ENCODE measurements at regions not wholly inside any gene's neighbourhood (a gene's known extent, or its start where the extent isn't known, plus 50 kb on each side); places are given as distances from the start of the nearest gene placed in this dataset.

DNA sequence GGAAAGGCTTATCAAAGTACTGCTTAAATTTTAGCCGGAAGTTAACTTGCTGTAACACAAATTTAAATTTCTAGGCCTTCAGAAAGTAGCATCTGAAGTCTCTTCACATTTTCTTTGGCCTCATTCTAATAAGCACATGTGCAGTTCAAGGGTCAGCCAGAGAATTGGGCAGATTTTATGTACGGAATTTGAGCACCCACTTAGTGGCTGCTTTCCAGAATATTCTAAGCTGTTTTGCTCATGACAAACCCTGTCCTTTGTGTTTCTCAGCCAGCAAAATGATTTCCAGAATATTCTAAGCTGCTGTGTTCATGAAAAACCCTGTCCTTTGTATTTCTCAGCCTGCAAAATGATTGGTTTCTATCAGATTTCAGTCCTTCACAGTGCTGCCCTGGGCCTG lies 225.0 kb upstream of the DOK6 start:
- no peak overlapping the region for H3K4me3 ChIP-seq (replicated peaks; ENCODE audit: low read depth, low read length)
- TF ChIP-seq, protein P1, sequence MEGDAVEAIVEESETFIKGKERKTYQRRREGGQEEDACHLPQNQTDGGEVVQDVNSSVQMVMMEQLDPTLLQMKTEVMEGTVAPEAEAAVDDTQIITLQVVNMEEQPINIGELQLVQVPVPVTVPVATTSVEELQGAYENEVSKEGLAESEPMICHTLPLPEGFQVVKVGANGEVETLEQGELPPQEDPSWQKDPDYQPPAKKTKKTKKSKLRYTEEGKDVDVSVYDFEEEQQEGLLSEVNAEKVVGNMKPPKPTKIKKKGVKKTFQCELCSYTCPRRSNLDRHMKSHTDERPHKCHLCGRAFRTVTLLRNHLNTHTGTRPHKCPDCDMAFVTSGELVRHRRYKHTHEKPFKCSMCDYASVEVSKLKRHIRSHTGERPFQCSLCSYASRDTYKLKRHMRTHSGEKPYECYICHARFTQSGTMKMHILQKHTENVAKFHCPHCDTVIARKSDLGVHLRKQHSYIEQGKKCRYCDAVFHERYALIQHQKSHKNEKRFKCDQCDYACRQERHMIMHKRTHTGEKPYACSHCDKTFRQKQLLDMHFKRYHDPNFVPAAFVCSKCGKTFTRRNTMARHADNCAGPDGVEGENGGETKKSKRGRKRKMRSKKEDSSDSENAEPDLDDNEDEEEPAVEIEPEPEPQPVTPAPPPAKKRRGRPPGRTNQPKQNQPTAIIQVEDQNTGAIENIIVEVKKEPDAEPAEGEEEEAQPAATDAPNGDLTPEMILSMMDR (IDR thresholded peaks at IDR 0.05; ENCODE audit: low read depth, low read length, missing control alignments): no peak
- DNase-seq (ENCODE audit: extremely low read depth, low read depth): no peak

DNA sequence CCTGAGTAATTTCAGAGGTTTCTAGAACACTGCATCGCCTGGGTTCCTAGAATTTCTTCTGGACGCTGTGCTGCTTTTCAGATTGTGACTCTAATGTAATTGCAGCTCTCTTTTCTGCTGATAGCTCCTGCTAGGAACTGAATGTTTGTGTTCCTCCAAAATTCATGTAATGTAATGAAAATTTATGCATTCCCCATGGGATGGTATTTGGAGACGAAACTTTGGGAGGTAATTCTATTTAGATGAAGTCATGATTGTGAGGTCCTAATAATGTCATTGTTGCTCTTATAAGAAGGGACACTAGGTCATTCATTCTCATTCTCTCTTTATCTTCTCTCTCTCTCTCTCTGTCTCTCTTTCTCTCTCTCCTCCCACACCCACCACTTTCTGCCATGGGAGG lies 223.9 kb upstream of the DOK6 start:
- TF ChIP-seq, protein P1 (IDR thresholded peaks at IDR 0.05; ENCODE audit: low read depth, low read length, missing control alignments): no peak
- H3K4me3 ChIP-seq (replicated peaks; ENCODE audit: low read depth, low read length): no peak overlapping the region
- DNase-seq (ENCODE audit: extremely low read depth, low read depth): no peak

DNA sequence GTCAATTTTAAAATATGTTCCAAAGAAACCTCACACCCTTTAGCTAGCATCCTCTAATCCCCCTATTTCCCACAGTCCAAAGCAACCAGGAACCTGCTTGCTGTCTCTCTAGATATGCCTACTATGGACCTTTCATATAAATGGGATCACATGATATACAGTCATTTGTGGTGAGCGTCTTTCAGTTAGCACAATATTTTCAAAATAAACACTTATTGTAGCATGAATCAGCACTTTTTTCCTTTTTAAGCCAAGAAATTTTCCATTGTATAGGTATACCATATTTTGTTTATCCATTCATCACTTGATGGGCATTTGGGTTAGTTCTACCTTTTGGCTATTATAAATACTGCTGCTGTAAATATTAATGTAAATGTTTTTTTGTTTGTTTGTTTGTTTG lies 223.0 kb upstream of the DOK6 start:
- H3K4me3 ChIP-seq (replicated peaks; ENCODE audit: low read depth, low read length): no peak overlapping the region
- DNase-seq (ENCODE audit: extremely low read depth, low read depth): no peak
- TF ChIP-seq, protein P1 (IDR thresholded peaks at IDR 0.05; ENCODE audit: low read depth, low read length, missing control alignments): no peak

DNA sequence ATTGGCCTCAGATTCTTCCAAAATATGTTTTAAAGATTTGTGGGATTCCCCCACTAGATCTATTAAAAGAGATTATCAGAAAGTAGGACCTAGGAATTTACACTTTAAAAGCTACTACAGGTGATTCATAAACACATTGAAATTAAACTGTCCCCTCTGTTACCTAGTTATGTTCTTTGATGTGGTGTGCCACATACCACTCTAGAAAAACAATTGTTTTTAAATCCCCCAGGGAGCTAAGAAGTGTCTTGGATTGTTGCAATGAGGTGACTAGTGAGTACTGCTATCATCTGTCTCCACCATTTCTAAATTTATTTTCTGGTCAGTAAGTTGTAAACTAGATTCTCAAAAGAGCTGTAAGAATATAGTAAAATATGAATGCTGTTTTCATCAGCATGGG lies 214.5 kb upstream of the DOK6 start:
- H3K4me3 ChIP-seq (replicated peaks; ENCODE audit: low read depth, low read length): no peak overlapping the region
- TF ChIP-seq, protein P1 (IDR thresholded peaks at IDR 0.05; ENCODE audit: low read depth, low read length, missing control alignments): no peak
- no peak for DNase-seq (ENCODE audit: extremely low read depth, low read depth)

DNA sequence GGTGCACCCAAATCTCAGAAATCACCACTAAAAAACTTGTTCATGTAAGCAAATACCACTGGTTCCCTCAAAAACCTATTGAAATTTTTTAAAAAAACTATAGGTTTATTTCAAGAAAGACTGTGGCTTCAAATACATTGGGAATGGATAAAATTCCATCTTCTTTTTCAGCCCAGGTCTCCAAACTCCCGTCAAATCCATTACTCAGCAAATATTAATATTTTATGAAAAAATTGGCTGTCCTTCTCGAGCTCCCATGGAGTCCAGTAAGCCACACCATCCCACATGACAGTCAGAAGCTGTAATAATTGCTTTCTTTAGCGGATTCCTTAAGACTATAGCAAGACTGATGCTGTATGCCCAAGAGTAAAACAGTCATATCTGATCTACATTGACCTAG lies 204.4 kb upstream of the DOK6 start:
- TF ChIP-seq, protein P1 (IDR thresholded peaks at IDR 0.05; ENCODE audit: low read depth, low read length, missing control alignments): no peak
- DNase-seq (ENCODE audit: extremely low read depth, low read depth): no peak
- H3K4me3 ChIP-seq (replicated peaks; ENCODE audit: low read depth, low read length): no peak overlapping the region

DNA sequence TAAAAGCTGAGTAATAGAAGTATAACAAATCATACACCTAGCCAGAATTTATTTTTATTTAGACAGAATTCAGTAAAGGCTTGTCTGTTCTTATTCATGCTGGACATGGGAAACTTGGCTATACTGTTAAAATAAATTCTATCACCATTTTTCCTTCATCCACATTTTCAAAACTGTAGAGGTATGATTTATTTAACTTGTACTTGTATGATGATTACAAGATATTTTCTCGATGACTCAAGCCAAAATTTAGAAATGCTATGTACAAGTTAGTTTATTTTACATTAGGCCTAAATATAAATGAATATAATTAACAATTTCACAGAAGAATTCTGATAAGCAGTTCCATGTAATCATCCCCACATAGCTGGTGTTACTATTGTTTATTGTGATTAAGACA lies 194.8 kb upstream of the DOK6 start:
- DNase-seq (ENCODE audit: extremely low read depth, low read depth): no peak
- TF ChIP-seq, protein P1 (IDR thresholded peaks at IDR 0.05; ENCODE audit: low read depth, low read length, missing control alignments): no peak
- no peak overlapping the region for H3K4me3 ChIP-seq (replicated peaks; ENCODE audit: low read depth, low read length)

DNA sequence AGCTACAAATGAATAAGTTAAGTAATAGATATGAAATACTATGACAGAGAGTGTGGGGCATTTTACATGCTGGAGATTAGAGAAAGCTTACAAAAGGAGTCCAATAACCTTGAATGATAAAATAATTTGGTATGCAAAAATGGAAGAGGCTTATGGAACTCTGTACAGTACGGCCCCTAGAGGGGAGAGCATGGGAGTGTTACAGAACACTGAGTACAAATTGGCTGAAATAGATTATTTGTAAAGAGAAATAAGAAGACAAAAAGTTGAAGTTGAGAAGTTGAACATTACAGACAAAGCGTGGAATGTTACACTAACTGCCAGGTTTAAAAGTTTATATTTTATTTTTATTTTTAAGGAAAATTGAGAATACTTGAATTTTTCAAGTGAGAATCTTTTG lies 192.1 kb upstream of the DOK6 start:
- no peak overlapping the region for H3K4me3 ChIP-seq (replicated peaks; ENCODE audit: low read depth, low read length)
- TF ChIP-seq, protein P1 (IDR thresholded peaks at IDR 0.05; ENCODE audit: low read depth, low read length, missing control alignments): no peak
- no peak for DNase-seq (ENCODE audit: extremely low read depth, low read depth)
